Esophagus squamous epithelium (tissue), 4 donors: ENCODE measurements at regions not wholly inside any gene's neighbourhood (a gene's known extent, or its start where the extent isn't known, plus 50 kb on each side); places are given as distances from the start of the nearest gene placed in this dataset.

Experiments used
- CTCF ChIP-seq, 6 experiments: fragments of 450-650 bp in 4 of 6; fragments of 200-600 bp in 2 of 6; sonication (generic) in 2 of 6; IDR thresholded peaks; one replicate each; pipeline ENCODE4 v1.5.1; 2016 to 2019; ENCODE audit warnings: antibody characterized with exemption in 6 of 6, mild to moderate bottlenecking in 4 of 6, moderate library complexity in 4 of 6
- POLR2A ChIP-seq, 4 donors: fragments of 450-650 bp; IDR thresholded peaks; one replicate each; pipeline ENCODE4 v1.6.1; 2017; ENCODE audit warnings: antibody characterized with exemption in 4 of 4, mild to moderate bottlenecking in 4 of 4, moderate library complexity in 3 of 4

GRCh38 chr1:5751833-5752745 lies 240.1 kb downstream of the NPHP4 start:
- TF ChIP-seq CTCF (IDR thresholded peaks at IDR 0.05) (no peak), POLR2A (IDR thresholded peaks at IDR 0.05) (no peak)
